Dedifferentiated amniotic fluid mesenchymal stem cell (primary cell): ENCODE measurements at regions not wholly inside any gene's neighbourhood (a gene's known extent, or its start where the extent isn't known, plus 50 kb on each side); places are given as distances from the start of the nearest gene placed in this dataset.

Experiments used
- DNase-seq: peaks from one replicate; pipeline ENCODE4 v3.0.0-alpha.2; 2016; ENCODE audit errors: extremely low spot score

- no peak for DNase-seq
These were observed 153.0 kb downstream of the FOXA2 start for GRCh38 chr20:22431419-22431818.

DNA sequence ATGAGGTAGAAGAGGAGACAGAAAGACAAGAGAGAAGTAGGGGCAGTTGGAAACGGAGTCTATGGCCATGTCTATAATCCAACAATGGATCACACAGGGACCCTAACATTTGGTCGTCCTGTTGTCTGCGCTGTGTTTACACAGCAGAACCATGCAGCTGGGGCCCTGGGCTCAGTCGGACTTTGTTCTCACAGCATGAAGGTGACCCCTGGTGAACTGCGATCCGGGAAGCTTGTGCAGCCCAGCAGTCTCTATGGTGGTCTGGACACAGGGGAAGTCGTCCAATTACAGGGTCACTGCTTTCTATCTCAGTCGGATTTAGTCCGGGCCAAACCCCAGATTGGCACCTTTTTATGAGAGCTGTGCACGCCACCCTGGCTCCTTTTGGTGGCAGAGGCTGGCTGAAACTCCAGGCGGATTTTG, 153.6 kb downstream of the FOXA2 start:
- DNase-seq: no peak

GRCh38 chr20:22430154-22430745, 154.1 kb downstream of the FOXA2 start:
- no peak for DNase-seq

DNA sequence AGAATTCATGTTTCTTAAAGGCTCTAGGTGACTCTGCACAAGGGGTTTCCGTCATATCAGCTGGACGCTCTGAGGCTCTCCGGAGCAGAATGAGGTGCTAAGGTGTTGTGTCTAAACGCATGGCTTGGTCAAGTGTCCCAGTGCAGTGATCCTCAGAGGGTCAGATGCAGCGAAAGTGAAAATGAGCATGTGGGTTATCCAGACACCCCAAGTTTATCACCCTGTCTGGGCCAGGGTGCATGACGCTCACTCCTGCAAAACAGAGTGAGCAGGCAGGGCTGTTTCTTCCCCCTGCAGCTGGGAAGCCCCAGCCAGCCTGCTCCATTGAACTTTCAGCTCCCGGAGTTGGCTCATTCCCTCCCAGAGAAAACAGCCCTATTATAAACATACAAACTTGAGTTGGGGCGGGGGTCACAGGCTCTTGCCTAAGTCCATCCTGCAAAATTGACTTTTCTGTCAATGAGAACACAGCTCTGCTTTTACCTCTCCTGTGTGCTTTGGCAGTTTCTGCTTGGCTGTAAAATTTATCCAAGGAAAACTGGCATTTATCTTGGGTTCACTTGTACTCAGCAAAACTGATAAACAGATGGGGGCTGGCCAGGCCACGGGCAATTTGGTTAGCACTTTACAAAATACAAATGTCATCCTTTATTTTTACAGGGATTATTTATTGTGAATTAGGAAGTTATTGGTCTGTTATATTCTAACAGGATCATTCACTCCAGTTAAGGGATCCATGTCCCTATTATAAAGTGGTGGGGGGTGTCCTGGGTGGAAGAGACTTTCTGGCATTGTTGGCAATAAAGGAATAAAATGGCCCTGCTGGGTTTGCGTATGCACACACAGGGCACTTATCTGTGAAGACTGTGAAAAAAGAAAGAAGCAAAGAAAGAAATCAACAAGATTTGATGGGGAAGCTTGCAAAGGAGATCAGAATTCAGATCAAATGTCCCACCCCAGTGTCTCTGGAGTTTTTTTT, 154.9 kb downstream of the FOXA2 start:
- DNase-seq: no peak

DNA sequence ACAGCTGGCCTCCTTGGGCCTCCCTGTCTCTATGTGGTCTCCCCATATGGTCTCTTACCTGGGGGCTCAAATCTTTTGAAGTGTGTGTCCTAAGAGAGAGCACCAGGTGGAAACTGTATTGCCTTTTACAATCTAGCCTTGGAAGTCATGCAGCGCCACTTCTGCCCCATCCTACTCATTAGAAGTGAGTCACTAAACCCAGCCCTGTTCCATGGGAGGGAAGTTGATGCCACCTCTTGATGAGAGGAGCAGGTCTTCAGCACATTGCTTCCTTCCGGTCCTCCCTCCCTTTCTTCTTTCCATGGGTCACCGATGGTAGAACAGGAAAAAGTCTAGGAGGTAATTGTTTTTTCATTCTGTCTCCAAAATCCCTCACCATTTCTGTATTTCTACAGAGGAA, 156.3 kb downstream of the FOXA2 start:
- DNase-seq: no peak

DNA sequence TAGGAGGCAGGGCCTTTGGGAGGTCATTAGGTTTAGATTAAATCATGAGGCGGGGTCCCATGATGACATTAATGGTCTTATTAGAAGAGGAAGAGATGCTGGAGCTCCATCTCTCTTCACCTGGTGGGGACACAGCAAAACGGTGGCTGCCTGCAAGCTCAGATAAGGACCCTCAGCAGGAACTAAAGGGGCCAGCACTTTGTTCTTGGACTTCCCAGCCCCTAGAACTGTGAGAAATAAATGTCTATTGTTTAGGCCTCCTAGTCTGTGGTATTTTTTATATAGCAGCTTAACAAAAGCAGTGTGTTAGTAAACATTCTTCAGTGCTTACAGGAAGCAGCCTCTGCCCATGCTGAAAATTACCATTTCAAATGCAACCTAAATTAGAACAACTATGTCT, 157.6 kb downstream of the FOXA2 start:
- no peak for DNase-seq

DNA sequence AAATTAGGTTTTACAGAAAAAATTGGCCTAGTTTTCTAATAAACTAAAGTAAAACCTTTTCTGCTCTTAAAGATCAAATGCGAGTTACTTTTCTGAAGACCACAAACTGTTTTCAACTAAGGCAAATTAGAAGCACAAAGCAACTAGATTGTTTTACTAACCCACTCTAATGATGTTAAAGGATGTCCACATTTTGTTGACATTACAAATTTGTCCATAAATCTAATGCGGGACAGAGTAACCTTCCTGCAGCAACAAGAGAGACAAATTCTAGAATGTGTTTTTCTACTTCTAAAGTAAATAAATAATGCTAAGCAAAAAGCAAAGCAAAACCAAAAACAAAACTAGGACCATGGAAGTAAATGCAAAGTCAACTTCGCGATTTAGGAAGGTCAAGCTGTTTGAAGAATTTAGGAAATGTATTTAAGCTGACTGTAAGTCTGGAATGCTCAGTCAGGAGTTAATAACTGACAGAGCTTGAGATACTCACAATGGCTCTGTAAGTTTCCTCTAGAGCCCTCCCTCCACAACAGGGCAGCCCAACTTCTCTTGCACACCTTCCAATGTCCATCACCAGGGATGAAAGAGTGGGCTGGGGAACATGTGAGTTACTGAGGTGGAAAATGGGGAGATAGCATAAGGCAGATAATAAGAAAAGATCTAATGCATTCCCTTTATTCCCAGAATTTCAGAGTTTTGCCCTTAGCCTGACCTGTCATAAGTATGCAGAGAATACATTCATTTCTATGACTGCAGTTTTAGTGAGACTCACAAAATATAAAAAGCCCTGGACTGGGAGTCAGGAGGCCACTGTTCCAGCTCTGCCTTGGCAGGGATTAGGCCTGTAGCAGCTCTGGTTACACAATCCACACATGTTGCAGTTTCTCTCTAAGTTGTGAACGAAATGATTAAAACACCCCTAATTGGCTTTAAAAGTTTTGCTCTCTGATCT, 158.8 kb downstream of the FOXA2 start:
- DNase-seq: no peak

- no peak for DNase-seq
These were observed 161.1 kb downstream of the FOXA2 start for GRCh38 chr20:22423190-22423832.

DNA sequence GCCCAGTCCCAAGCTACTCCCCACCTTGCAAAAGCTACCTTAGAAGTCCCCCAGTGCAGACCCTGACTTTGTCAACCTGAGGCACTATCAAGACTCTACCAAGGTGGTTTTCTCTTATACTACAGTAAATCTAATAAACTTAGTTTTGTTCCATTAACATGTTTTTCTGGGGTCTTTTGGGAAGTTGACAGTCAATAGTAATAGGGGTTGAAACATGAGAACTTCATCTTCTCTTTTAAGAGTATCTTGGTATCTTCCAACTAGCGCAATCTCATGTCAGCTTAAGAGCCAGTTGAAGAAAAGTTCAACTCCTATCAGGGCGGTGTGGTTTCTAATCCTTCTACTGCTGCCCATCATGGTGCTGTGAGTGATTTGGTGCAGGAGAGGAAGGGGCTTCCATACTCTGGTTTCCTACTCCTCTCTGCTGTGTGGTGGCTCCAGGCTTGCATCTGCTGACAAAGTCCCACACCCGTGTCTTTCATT, 164.2 kb downstream of the FOXA2 start:
- DNase-seq: no peak

GRCh38 chr20:22418738-22419137, 165.6 kb downstream of the FOXA2 start:
- no peak for DNase-seq

- DNase-seq: no peak
These were observed 170.0 kb downstream of the FOXA2 start for GRCh38 chr20:22414305-22414742.

GRCh38 chr20:22412977-22413868, 171.1 kb downstream of the FOXA2 start:
- DNase-seq: no peak

- DNase-seq: no peak
These were observed 172.5 kb downstream of the FOXA2 start for GRCh38 chr20:22411627-22412450.

GRCh38 chr20:22411286-22411626, 173.1 kb downstream of the FOXA2 start:
- no peak for DNase-seq

GRCh38 chr20:22410556-22411130, 173.7 kb downstream of the FOXA2 start:
- DNase-seq: no peak

GRCh38 chr20:22408521-22409402, 175.6 kb downstream of the FOXA2 start:
- DNase-seq: no peak

DNA sequence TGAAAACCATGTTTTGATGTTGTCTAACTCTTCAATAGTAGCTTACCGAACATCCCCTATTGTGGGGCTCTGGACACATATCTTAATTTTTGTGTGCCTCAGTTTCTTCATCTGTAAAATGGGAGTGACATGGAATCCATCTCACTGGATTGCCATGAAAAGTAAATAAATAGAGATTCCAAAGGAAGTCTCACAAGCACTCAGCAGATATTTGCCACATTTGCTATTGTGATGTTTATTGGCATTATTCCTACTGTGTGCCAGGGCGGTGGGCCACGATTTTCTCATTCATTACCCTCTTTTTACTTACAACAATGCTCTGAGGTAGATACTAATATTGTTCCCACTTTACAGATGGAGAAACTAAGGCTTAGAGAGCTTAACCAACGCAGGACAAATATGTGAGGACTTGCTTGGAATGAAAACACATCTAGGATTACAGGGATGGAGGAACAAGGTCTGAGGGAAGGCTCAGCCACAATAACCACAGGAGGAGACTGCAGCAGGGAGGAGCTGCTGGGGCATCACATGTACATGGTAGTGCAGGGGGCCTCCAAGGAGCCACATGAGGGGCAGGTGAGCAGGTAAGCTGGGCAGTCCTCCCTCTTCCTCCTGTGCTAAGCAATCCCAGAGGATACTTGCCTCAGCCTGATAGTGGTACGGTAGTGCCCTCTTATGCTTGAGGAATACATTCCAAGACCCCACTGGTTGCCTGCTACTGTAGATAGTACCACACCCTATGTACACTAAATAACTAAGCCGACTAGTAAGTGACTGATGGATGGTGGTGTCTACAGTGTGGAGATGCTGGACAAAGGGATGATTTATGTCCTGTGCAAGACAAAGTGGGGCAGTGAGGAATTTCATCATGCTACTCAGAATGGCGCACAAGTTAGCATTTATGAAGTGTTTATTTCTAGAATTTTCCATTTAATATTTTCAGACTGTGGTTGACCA, 176.9 kb downstream of the FOXA2 start:
- DNase-seq: no peak
